Parathyroid adenoma (tissue), 2 donors: ENCODE measurements at regions not wholly inside any gene's neighbourhood (a gene's known extent, or its start where the extent isn't known, plus 50 kb on each side); places are given as distances from the start of the nearest gene placed in this dataset.

Experiments used
- H2AFZ ChIP-seq: fragments of 300-600 bp; sonication (generic); one replicate; pipeline ENCODE4 v1.7.0; 2017; ENCODE audit warnings: antibody characterized with exemption, mild to moderate bottlenecking
- H3K27ac ChIP-seq: fragments of 300-600 bp; sonication (generic); one replicate; pipeline ENCODE4 v1.7.0; 2017
- H3K27me3 ChIP-seq: fragments of 300-600 bp; sonication (generic); one replicate; pipeline ENCODE4 v1.7.0; 2017; ENCODE audit warnings: low read length; ENCODE audit not compliant: control insufficient read depth, insufficient read depth
- H3K36me3 ChIP-seq: fragments of 300-600 bp; sonication (generic); one replicate; pipeline ENCODE4 v1.7.0; 2017; ENCODE audit warnings: low read length; ENCODE audit not compliant: control insufficient read depth, insufficient read depth
- H3K4me1 ChIP-seq: fragments of 300-600 bp; sonication (generic); one replicate; pipeline ENCODE4 v1.7.0; 2017; ENCODE audit warnings: control low read depth
- H3K4me2 ChIP-seq: fragments of 300-600 bp; sonication (generic); one replicate; pipeline ENCODE4 v1.7.0; 2017; ENCODE audit warnings: low read length
- H3K4me3 ChIP-seq: fragments of 300-600 bp; sonication (generic); one replicate; pipeline ENCODE4 v1.7.0; 2017; ENCODE audit warnings: low read depth, low read length
- H3K79me2 ChIP-seq: fragments of 300-600 bp; sonication (generic); one replicate; pipeline ENCODE4 v1.7.0; 2017; ENCODE audit warnings: control low read depth
- H3K9ac ChIP-seq: fragments of 300-600 bp; sonication (generic); one replicate; pipeline ENCODE4 v1.7.0; 2017; ENCODE audit warnings: mild to moderate bottlenecking
- H3K9me3 ChIP-seq: fragments of 300-600 bp; sonication (generic); one replicate; pipeline ENCODE4 v1.7.0; 2017; ENCODE audit warnings: low read length; ENCODE audit not compliant: control insufficient read depth
- CTCF ChIP-seq: fragments of 300-600 bp; sonication (generic); IDR thresholded peaks from one replicate; pipeline ENCODE4 v1.7.0; 2017; ENCODE audit warnings: antibody characterized with exemption, mild to moderate bottlenecking
- donor health status: primary hyperparathyroidism.

GRCh38 chr1:163421701-163422100, 99.9 kb downstream of the NUF2 start:
- no peak overlapping the region for H3K9ac ChIP-seq
- no peak overlapping the region for H2AFZ ChIP-seq
- H3K27me3 ChIP-seq = no peaks in the 10 kb centered on the region
- TF ChIP-seq CTCF = no peak
- no peaks in the 10 kb centered on the region for H3K79me2 ChIP-seq
- no peak overlapping the region for H3K4me2 ChIP-seq
- H3K4me1 ChIP-seq = no peaks in the 10 kb centered on the region
- H3K4me3 ChIP-seq = no peak overlapping the region
- H3K27ac ChIP-seq = no peak overlapping the region
- H3K36me3 ChIP-seq = no peaks in the 10 kb centered on the region
- no peaks in the 10 kb centered on the region for H3K9me3 ChIP-seq

- Histone ChIP-seq H3K4me2 (no peak overlapping the region), H3K9ac (no peak overlapping the region), H3K79me2 (no peaks in the 10 kb centered on the region), H3K27me3 (no peaks in the 10 kb centered on the region), H3K4me1 (no peaks in the 10 kb centered on the region), H3K27ac (no peak overlapping the region), H2AFZ (no peak overlapping the region), H3K36me3 (no peaks in the 10 kb centered on the region), H3K9me3 (no peaks in the 10 kb centered on the region), H3K4me3 (no peak overlapping the region)
- no peak for TF ChIP-seq CTCF
These were observed 101.1 kb downstream of the NUF2 start for GRCh38 chr1:163422738-163423404.

GRCh38 chr1:163426505-163427251, 104.9 kb downstream of the NUF2 start:
- Histone ChIP-seq H3K79me2 (no peaks in the 10 kb centered on the region), H3K4me2 (no peak overlapping the region), H2AFZ (no peak overlapping the region), H3K36me3 (no peaks in the 10 kb centered on the region), H3K9ac (no peak overlapping the region), H3K27me3 (no peaks in the 10 kb centered on the region), H3K4me1 (no peaks in the 10 kb centered on the region), H3K27ac (no peak overlapping the region), H3K4me3 (no peak overlapping the region), H3K9me3 (no peaks in the 10 kb centered on the region)
- TF ChIP-seq CTCF = no peak

- Histone ChIP-seq H3K27ac (no peak overlapping the region), H3K27me3 (no peaks in the 10 kb centered on the region), H3K4me1 (no peaks in the 10 kb centered on the region), H3K9me3 (no peaks in the 10 kb centered on the region), H3K4me3 (no peak overlapping the region), H3K9ac (no peak overlapping the region), H2AFZ (no peak overlapping the region), H3K4me2 (no peak overlapping the region), H3K79me2 (no peaks in the 10 kb centered on the region), H3K36me3 (no peaks in the 10 kb centered on the region)
- TF ChIP-seq CTCF = no peak
These were observed 105.5 kb downstream of the NUF2 start for GRCh38 chr1:163427279-163427678.
